ENCODE measurements at regions not wholly inside any gene's neighbourhood (a gene's known extent, or its start where the extent isn't known, plus 50 kb on each side); places are given as distances from the start of the nearest gene placed in this dataset.
"Not testable (repeated sequence)": the region's sequence is repeated elsewhere in the genome, so short reads cannot be mapped to it uniquely, and the experiment has no call there.

- TF ChIP-seq MYNN (CRISPR knock-in tag; IDR thresholded peaks at IDR 0.05; ENCODE audit: low read depth); DZIP1 (CRISPR knock-in tag; IDR thresholded peaks at IDR 0.05); CHD2 (IDR thresholded peaks at IDR 0.05; ENCODE audit: low read depth, low read length); HNF4G (IDR thresholded peaks at IDR 0.05; ENCODE audit: borderline replicate concordance, low read depth, low read length); HNF4G (CRISPR knock-in tag; IDR thresholded peaks at IDR 0.05; ENCODE audit: borderline replicate concordance, low read depth); NFE2L1 (CRISPR knock-in tag; IDR thresholded peaks at IDR 0.05; ENCODE audit: borderline replicate concordance); BHLHE40 (IDR thresholded peaks at IDR 0.05; ENCODE audit: low read length); PAF1 (CRISPR knock-in tag; IDR thresholded peaks at IDR 0.05); JUND (CRISPR knock-in tag; IDR thresholded peaks at IDR 0.05): not testable (repeated sequence)
Measured at GRCh38 chr11:80921310-80921709, 1480.5 kb upstream of the TENM4 start.
